SK-N-SH treated with all-trans-retinoic acid at 6 μM for 48 hours (cell line): ENCODE measurements at regions not wholly inside any gene's neighbourhood (a gene's known extent, or its start where the extent isn't known, plus 50 kb on each side); places are given as distances from the start of the nearest gene placed in this dataset.

Experiments used
- ATAC-seq: fragments of 200-7000 bp; cut with Tn5 transposase; 3 replicates; pipeline ENCODE4 v1.9.1; 2020; ENCODE audit warnings: mild to moderate bottlenecking, moderate library complexity
- ARNTL ChIP-seq: fragments of 450-650 bp; formaldehyde crosslinking; IDR thresholded peaks from 2 replicates; pipeline ENCODE4 v1.5.0; 2020; ENCODE audit warnings: low read depth, mild to moderate bottlenecking, moderate library complexity, borderline replicate concordance
- BACH2 ChIP-seq: fragments of 250-450 bp; sonication (Bioruptor Pico); IDR thresholded peaks from 2 replicates; pipeline ENCODE4 v1.9.0; 2021; ENCODE audit warnings: mild to moderate bottlenecking, borderline replicate concordance
- CREB5 ChIP-seq: fragments of 250-450 bp; sonication (Bioruptor Pico); IDR thresholded peaks from 2 replicates; pipeline ENCODE4 v1.5.1; 2020; ENCODE audit warnings: low read depth, mild to moderate bottlenecking, moderate library complexity
- CSDC2 ChIP-seq: fragments of 250-450 bp; sonication (Bioruptor Pico); IDR thresholded peaks from 2 replicates; pipeline ENCODE4 v1.5.0; 2020; ENCODE audit warnings: mild to moderate bottlenecking, moderate library complexity
- CSRNP3 ChIP-seq: fragments of 250-450 bp; sonication (Bioruptor Pico); IDR thresholded peaks from 2 replicates; pipeline ENCODE4 v1.5.1; 2021; ENCODE audit warnings: mild to moderate bottlenecking, moderate library complexity
- ESRRG ChIP-seq: fragments of 250-450 bp; sonication (Bioruptor Pico); IDR thresholded peaks from 2 replicates; pipeline ENCODE4 v1.6.1; 2021; ENCODE audit warnings: mild to moderate bottlenecking
- GLIS3 ChIP-seq: fragments of 250-450 bp; sonication (Bioruptor Pico); IDR thresholded peaks from 2 replicates; pipeline ENCODE4 v1.5.0; 2020; ENCODE audit warnings: mild to moderate bottlenecking, moderate library complexity
- ISL1 ChIP-seq: fragments of 250-450 bp; sonication (Bioruptor Pico); IDR thresholded peaks from 2 replicates; pipeline ENCODE4 v2.1.2; 2022; ENCODE audit warnings: mild to moderate bottlenecking, moderate library complexity
- OSR1 ChIP-seq: fragments of 250-450 bp; sonication (Bioruptor Pico); IDR thresholded peaks from 2 replicates; pipeline ENCODE4 v1.8.0; 2022; ENCODE audit warnings: moderate library complexity, mild to moderate bottlenecking, inconsistent platforms
- PATZ1 ChIP-seq: fragments of 250-450 bp; sonication (Bioruptor Pico); IDR thresholded peaks from 2 replicates; pipeline ENCODE4 v1.8.0; 2020; ENCODE audit warnings: mild to moderate bottlenecking, moderate library complexity, borderline replicate concordance
- POU6F1 ChIP-seq: fragments of 250-450 bp; sonication (Bioruptor Pico); IDR thresholded peaks from 2 replicates; pipeline ENCODE4 v1.8.0; 2021; ENCODE audit warnings: low read depth, mild to moderate bottlenecking, moderate library complexity, borderline replicate concordance
- PPARA ChIP-seq: fragments of 250-450 bp; sonication (Bioruptor Pico); IDR thresholded peaks from 2 replicates; pipeline ENCODE4 v1.5.0; 2020; ENCODE audit warnings: mild to moderate bottlenecking, borderline replicate concordance
- SNAI2 ChIP-seq: fragments of 250-450 bp; sonication (Bioruptor Pico); IDR thresholded peaks from 2 replicates; pipeline ENCODE4 v1.5.0; 2020; ENCODE audit warnings: mild to moderate bottlenecking, moderate library complexity
- TCF4 ChIP-seq: fragments of 250-450 bp; sonication (Bioruptor Pico); IDR thresholded peaks from 2 replicates; pipeline ENCODE4 v1.8.0; 2021; ENCODE audit warnings: mild to moderate bottlenecking, moderate library complexity, borderline replicate concordance
- TOX ChIP-seq: fragments of 250-450 bp; sonication (Bioruptor Pico); IDR thresholded peaks from 2 replicates; pipeline ENCODE4 v1.8.0; 2021; ENCODE audit warnings: mild to moderate bottlenecking, moderate library complexity, borderline replicate concordance
- ZC3H10 ChIP-seq: fragments of 250-450 bp; sonication (Bioruptor Pico); IDR thresholded peaks from 2 replicates; pipeline ENCODE4 v1.5.1; 2021; ENCODE audit warnings: mild to moderate bottlenecking, moderate library complexity
- ZFP3 ChIP-seq: fragments of 250-450 bp; sonication (Bioruptor Pico); IDR thresholded peaks from 2 replicates; pipeline ENCODE4 v1.5.0; 2020; ENCODE audit warnings: mild to moderate bottlenecking, moderate library complexity
- ZFP30 ChIP-seq: fragments of 450-650 bp; formaldehyde crosslinking; IDR thresholded peaks from 2 replicates; pipeline ENCODE4 v1.5.0; 2022; ENCODE audit warnings: mild to moderate bottlenecking, moderate library complexity
- ZNF565 ChIP-seq: fragments of 450-650 bp; formaldehyde crosslinking; conservative IDR thresholded peaks from 2 replicates; pipeline ENCODE4 v1.5.0; 2020; ENCODE audit warnings: low read depth, mild to moderate bottlenecking, moderate library complexity
- ZNF70 ChIP-seq: fragments of 450-650 bp; formaldehyde crosslinking; IDR thresholded peaks from 2 replicates; pipeline ENCODE4 v1.5.0; 2020; ENCODE audit warnings: mild to moderate bottlenecking, moderate library complexity
- ZNF8 ChIP-seq: fragments of 450-650 bp; formaldehyde crosslinking; IDR thresholded peaks from 2 replicates; pipeline ENCODE4 v1.5.0; 2020; ENCODE audit warnings: mild to moderate bottlenecking, moderate library complexity

GRCh38 chr17:13265311-13265710, 247.5 kb upstream of the ELAC2 start:
- TF ChIP-seq ARNTL (no peak), ISL1 (CRISPR knock-in tag) (no peak), ZC3H10 (CRISPR knock-in tag) (no peak), SNAI2 (CRISPR knock-in tag) (no peak), PPARA (CRISPR knock-in tag) (no peak), ZNF70 (no peak), ZNF8 (CRISPR knock-in tag) (no peak), TCF4 (CRISPR knock-in tag) (no peak), BACH2 (CRISPR knock-in tag) (no peak), ZFP30 (CRISPR knock-in tag) (no peak)
- ATAC-seq = no peak

GRCh38 chr17:13263746-13264145, 245.9 kb upstream of the ELAC2 start:
- no peak for ATAC-seq
- no peak for TF ChIP-seq CSDC2 (CRISPR knock-in tag)
- TF ChIP-seq ISL1 (CRISPR knock-in tag) = no peak
- TF ChIP-seq TOX (CRISPR knock-in tag) = no peak
- TF ChIP-seq TCF4 (CRISPR knock-in tag) = no peak
- no peak for TF ChIP-seq ZNF8 (CRISPR knock-in tag)
- no peak for TF ChIP-seq GLIS3
- TF ChIP-seq ZC3H10 (CRISPR knock-in tag) = no peak
- no peak for TF ChIP-seq POU6F1 (CRISPR knock-in tag)
- TF ChIP-seq ZNF565 (CRISPR knock-in tag) = no peak

- TF ChIP-seq ARNTL (no peak), CSRNP3 (no peak), TOX (CRISPR knock-in tag) (no peak), ZNF8 (CRISPR knock-in tag) (no peak), PPARA (CRISPR knock-in tag) (no peak), TCF4 (CRISPR knock-in tag) (no peak), ZC3H10 (CRISPR knock-in tag) (no peak), PATZ1 (CRISPR knock-in tag) (no peak), ZNF565 (CRISPR knock-in tag) (no peak), GLIS3 (no peak), ZNF70 (no peak), ISL1 (CRISPR knock-in tag) (no peak)
These were observed 238.7 kb upstream of the ELAC2 start for GRCh38 chr17:13256545-13256944.

GRCh38 chr17:13253733-13254410, 236.0 kb upstream of the ELAC2 start:
- no peak for TF ChIP-seq PATZ1 (CRISPR knock-in tag)
- TF ChIP-seq OSR1 = no peak
- no peak for TF ChIP-seq ARNTL
- no peak for TF ChIP-seq ZNF70
- no peak for TF ChIP-seq CSDC2 (CRISPR knock-in tag)
- TF ChIP-seq CSRNP3 = no peak
- no peak for TF ChIP-seq TOX (CRISPR knock-in tag)
- TF ChIP-seq POU6F1 (CRISPR knock-in tag) = no peak
- no peak for TF ChIP-seq ZFP3
- no peak for TF ChIP-seq ZNF8 (CRISPR knock-in tag)
- no peak for TF ChIP-seq ZNF565 (CRISPR knock-in tag)
- TF ChIP-seq CREB5 (CRISPR knock-in tag) = no peak
- no peak for TF ChIP-seq PPARA (CRISPR knock-in tag)
- no peak for TF ChIP-seq GLIS3
- TF ChIP-seq ESRRG (CRISPR knock-in tag) = no peak
- no peak for TF ChIP-seq TCF4 (CRISPR knock-in tag)
- no peak for TF ChIP-seq ISL1 (CRISPR knock-in tag)
- TF ChIP-seq BACH2 (CRISPR knock-in tag) = no peak
- TF ChIP-seq SNAI2 (CRISPR knock-in tag) = no peak
- no peak for ATAC-seq

More at GRCh38 chr17:13256545-13256944, 238.7 kb upstream of the ELAC2 start:
- no peak for ATAC-seq
